ENCODE measurements at regions not wholly inside any gene's neighbourhood (a gene's known extent, or its start where the extent isn't known, plus 50 kb on each side); places are given as distances from the start of the nearest gene placed in this dataset.

GRCh38 chr11:11084337-11084736 lies 226.5 kb upstream of the ZBED5 start:
- no peak for DNase-seq (ENCODE audit: low spot score)
- TF ChIP-seq EZH2 (IDR thresholded peaks at IDR 0.05) (no peak), EZH2phosphoT487 (IDR thresholded peaks at IDR 0.05) (no peak), CTCF (IDR thresholded peaks at IDR 0.05) (no peak)

GRCh38 chr11:11083441-11083840 lies 225.6 kb upstream of the ZBED5 start:
- Histone ChIP-seq H3K9me3 (ENCODE audit: low read depth) (no peaks in the 10 kb centered on the region), H2AFZ (replicated peaks) (no peak overlapping the region), H3F3A (ENCODE audit: low read depth) (peaks cover 7% of the 10 kb centered on the region), H3K36me3 (no peaks in the 10 kb centered on the region), H4K20me1 (ENCODE audit: low read depth) (no peaks in the 10 kb centered on the region), H3K9ac (no peak overlapping the region), H3K4me1 (peaks cover 10% of the 10 kb centered on the region), H3K4me2 (no peak overlapping the region), H3K27ac (no peak overlapping the region), H3K27me3 (no peaks in the 10 kb centered on the region), H3K79me2 (ENCODE audit: low read depth) (no peaks in the 10 kb centered on the region), H3K4me3 (no peak overlapping the region)
- Mint-ChIP-seq H3K9me3 (peaks cover 5% of the 10 kb centered on the region), H3K4me3 (no peak overlapping the region), H3K36me3 (no peaks in the 10 kb centered on the region), H3K27ac (no peak overlapping the region), H3K27me3 (ENCODE audit: insufficient read depth, low read depth) (peaks cover 2% of the 10 kb centered on the region), H3K4me1 (peaks cover 31% of the 10 kb centered on the region)
- no peak for TF ChIP-seq EZH2phosphoT487 (IDR thresholded peaks at IDR 0.05)
- no peak for TF ChIP-seq CTCF (IDR thresholded peaks at IDR 0.05)
- no peak for TF ChIP-seq EZH2 (IDR thresholded peaks at IDR 0.05)
- no peak for DNase-seq (ENCODE audit: low spot score)

More at GRCh38 chr11:11084337-11084736, 226.5 kb upstream of the ZBED5 start:
- no peaks in the 10 kb centered on the region for H3K36me3 ChIP-seq
- peaks cover 6% of the 10 kb centered on the region for H3K9me3 Mint-ChIP-seq
- no peak overlapping the region for H2AFZ ChIP-seq (replicated peaks)
- no peak overlapping the region for H3K27ac Mint-ChIP-seq
- H3K9ac ChIP-seq, result no peak overlapping the region
- H3K36me3 Mint-ChIP-seq, result no peaks in the 10 kb centered on the region
- H3K4me1 Mint-ChIP-seq, result peaks cover 31% of the 10 kb centered on the region
- no peak overlapping the region for H3K27ac ChIP-seq
- no peak overlapping the region for H3K4me2 ChIP-seq
- no peaks in the 10 kb centered on the region for H4K20me1 ChIP-seq (ENCODE audit: low read depth)
- H3K4me1 ChIP-seq, result peaks cover 10% of the 10 kb centered on the region
- no peaks in the 10 kb centered on the region for H3K27me3 ChIP-seq
- no peaks in the 10 kb centered on the region for H3K79me2 ChIP-seq (ENCODE audit: low read depth)
- peaks cover 7% of the 10 kb centered on the region for H3F3A ChIP-seq (ENCODE audit: low read depth)
- no peaks in the 10 kb centered on the region for H3K9me3 ChIP-seq (ENCODE audit: low read depth)
- H3K4me3 ChIP-seq, result no peak overlapping the region
- H3K27me3 Mint-ChIP-seq (ENCODE audit: insufficient read depth, low read depth), result peaks cover 2% of the 10 kb centered on the region
- H3K4me3 Mint-ChIP-seq, result no peak overlapping the region

- H3K9me3 Mint-ChIP-seq, result peaks cover 4% of the 10 kb centered on the region
- Histone ChIP-seq H3F3A (ENCODE audit: low read depth) (peaks cover 7% of the 10 kb centered on the region), H4K20me1 (ENCODE audit: low read depth) (no peaks in the 10 kb centered on the region), H3K9ac (no peak overlapping the region), H3K27me3 (no peaks in the 10 kb centered on the region), H3K4me1 (peaks cover 10% of the 10 kb centered on the region), H3K27ac (no peak overlapping the region), H3K36me3 (no peaks in the 10 kb centered on the region), H3K4me2 (no peak overlapping the region), H3K9me3 (ENCODE audit: low read depth) (no peaks in the 10 kb centered on the region), H3K4me3 (no peak overlapping the region), H3K79me2 (ENCODE audit: low read depth) (no peaks in the 10 kb centered on the region), H2AFZ (replicated peaks) (no peak overlapping the region)
- no peak for DNase-seq (ENCODE audit: low spot score)
- H3K27ac Mint-ChIP-seq, result no peak overlapping the region
- TF ChIP-seq EZH2phosphoT487 (IDR thresholded peaks at IDR 0.05) (no peak), CTCF (IDR thresholded peaks at IDR 0.05) (no peak)
- H3K27me3 Mint-ChIP-seq (ENCODE audit: insufficient read depth, low read depth), result peaks cover 2% of the 10 kb centered on the region
- no peak overlapping the region for H3K4me3 Mint-ChIP-seq
- H3K4me1 Mint-ChIP-seq, result peaks cover 31% of the 10 kb centered on the region
- H3K36me3 Mint-ChIP-seq, result no peaks in the 10 kb centered on the region
Measured at GRCh38 chr11:11082646-11083045, 224.8 kb upstream of the ZBED5 start.
